ENCODE measurements at regions not wholly inside any gene's neighbourhood (a gene's known extent, or its start where the extent isn't known, plus 50 kb on each side); places are given as distances from the start of the nearest gene placed in this dataset.
"Not testable (repeated sequence)": the region's sequence is repeated elsewhere in the genome, so short reads cannot be mapped to it uniquely, and the experiment has no call there.

DNA sequence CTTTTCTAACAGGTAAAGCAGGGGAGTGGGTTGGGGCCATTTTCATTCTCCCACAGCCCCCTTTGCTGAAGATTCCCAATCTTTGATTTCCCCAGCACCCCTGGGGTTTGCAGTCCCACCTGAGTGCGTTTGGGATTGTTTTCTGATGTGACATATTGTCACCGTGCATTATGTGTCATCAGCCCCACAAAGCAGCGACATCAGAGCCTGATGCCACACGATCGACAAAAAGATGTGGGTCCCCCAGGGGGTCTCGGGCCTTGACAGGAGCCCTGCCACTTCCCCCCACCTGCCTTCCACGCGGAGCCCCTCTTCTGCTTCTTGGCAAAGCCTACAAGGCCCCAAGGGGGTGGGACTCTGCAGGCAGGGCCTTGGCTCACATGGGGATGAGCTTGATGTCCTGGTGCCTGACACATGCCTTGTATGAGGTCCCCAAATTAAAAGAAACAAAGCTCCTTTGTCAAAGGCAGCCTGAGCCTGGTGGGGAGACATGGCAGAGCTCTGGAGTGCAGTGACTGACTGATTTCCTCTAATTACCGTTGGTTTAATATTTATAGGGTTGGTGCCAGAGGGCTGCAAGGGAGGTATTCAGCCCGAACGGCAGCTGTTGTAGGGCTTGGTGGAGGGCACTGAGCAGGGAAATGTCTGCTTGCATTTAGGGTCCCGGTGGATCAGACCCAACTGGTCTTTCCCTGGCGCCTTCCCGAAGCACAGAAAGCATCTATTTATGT is 149.2 kb downstream of the MIAT start:
- no peak for DNase-seq

DNA sequence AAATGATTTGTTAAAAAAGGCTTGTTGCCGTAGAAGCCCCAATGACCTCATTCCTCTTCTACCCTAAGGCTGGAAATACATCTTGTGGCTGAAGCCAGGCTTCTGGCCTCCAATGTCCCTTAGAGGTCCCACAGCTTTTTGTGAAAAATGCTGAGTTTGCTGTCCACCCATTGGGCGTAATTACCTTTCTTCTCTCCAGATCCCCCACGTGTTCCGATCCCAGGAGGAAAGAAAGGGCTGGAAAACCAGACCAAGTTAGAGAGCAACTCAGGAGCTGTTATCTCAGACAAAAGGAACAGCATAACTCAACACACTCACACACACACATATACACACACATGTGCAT is 154.2 kb downstream of the MIAT start:
- no peak for DNase-seq

DNA sequence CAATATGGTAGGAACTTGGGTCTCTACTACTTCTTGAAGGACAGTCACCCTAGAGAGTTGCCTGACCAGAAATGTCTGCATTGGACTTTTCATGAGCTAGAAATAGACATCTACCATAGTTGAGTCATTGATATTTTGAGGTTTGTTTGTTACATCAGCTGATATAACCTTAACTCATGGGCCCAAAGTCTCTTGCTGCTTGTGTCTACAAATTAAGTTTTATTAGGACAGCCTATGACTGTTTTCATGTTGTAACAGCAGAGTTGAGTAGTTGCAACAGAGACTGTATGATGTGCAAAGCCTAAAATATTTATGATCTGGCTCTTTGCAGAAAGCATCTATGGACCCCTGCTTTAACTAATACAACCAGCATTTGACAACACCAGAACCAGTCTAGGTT is 155.3 kb downstream of the MIAT start:
- no peak for DNase-seq

DNA sequence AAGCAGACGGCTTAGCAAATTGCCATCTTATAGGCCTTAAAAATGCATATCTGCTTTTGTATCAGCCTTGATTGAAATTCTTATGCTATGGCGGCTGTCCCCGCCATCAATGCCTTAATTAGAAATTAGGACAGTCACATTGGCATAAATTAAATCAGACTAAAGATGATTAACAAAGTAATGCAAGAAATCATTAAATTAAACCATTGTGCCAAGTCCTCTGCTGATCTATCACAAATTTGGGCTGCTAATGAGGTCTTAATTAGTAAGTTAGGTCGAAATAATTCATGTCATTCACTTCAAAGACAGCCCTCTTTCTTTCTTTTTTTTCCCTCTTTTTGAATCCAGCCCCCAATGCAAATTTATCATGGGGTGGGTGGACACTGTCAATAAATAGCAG is 159.3 kb downstream of the MIAT start:
- DNase-seq: no peak

DNA sequence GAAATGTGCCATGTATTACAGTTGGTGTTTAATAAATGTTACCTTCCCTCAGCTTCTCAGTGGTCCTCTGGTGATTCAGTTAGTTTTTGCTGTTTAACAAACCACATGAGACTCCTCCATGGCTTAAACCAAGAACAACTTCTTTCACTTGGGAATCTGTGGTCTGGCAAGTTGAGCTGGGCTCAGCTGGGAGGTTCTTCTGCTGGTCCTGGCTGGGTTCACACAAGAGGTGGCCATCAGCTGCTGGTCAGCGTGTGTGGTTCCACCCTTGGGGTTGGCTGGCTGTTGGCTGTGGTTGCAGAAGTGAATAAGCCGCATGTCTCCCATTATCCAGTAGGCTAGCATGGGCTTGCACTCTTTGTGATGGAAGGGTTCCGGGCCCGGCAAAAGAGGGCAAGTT is 160.5 kb downstream of the MIAT start:
- no peak for DNase-seq

DNA sequence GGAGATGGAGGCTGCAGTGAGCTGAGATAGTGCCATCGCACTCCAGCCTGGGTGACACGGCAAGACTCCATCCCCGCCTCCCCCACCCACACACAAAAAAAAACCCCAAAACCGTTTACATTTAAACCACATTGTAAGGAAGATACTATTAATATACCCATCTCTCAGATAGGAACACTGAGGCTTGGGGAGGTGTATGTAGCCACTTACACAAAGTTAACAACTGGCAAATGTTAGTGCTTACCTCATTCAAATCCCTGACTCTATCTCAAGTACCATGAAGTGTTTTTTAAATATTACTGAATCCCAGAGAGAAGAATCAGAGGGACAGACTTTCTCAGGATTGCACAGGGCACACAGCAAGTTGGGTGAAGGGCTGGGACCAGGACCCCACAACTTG is 164.5 kb downstream of the MIAT start:
- DNase-seq: no peak

DNA sequence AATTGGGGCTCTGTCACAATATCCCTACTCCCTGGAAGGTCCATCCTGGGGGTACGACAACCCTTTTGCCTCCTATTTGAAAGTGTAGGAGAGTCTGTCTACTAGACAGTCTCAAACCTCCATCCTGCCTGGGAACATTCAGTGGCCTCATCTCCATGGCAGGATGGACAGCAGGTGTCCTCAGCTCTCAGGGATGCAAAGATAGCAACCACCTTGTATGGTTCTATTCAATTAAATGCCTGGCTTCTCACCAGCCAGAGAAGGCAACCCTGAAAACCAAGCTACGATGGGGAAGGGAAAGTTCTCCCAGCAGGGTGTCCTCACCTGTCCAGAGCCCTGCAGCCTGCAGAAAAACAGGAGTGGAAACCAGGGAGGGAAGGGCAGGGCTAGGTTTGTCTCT is 164.9 kb downstream of the MIAT start:
- no peak for DNase-seq

DNA sequence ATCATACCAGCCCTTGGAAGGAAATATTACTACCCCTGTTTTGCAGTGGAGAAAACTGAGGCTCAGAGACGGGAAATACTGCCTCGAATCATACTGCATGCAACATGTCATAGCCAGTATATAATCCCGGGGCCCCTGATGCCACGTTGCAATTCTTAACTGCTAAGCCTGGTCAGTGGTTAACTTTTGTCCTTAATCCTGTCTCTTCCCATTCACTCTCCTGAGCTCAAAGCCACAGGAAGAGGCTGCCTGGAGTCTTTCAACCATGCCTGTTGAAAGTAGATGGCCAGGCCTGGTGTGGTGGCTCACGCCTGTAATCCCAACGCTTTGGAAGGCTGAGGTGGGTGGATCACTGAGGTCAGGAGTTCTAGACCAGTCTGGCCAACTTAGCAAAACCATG is 166.6 kb downstream of the MIAT start:
- no peak for DNase-seq

DNA sequence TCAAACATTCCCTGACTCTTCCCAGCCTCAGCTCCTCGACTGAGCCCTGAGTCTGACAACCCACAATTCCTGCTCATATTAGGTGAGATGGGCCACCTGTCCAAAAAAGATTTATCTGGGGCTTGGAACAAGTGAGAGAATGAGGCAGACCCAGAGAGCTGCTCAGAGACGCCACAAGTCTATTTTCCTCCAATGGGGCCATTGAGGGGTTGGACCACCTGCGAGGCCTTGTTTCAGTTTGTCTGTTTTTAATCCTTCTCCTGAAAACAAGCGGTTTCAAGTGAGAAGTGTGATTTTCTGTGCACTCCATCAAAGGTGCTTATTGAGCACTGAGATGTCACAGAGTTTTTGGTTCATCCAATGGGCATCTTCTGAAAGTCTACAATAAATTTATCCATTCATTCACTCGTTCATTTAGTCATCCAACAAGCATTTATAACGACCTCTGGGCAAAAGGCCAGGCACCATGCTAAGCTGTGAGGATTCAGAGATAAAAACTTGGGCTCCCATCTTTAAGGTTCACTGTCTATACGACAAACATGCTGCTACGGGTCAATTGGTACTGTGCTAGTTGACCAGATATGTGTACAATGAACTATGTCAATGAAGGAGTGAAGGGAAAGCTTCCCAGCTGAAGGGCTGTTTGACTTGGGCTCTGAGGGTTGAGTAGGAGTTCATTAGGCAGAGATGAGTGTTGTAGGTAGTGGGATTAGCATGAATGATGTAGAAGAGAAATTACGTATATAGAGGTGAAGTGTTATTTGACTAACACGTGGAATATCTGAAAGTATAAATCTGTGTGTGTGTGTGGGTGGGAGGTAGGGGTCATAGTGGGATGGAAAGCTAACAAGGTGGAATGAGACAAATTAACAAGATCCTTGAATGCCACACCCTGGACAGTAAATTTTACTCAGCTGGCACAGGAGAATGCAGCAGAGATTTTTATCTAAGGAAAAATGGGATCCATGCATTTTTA is 168.9 kb downstream of the MIAT start:
- no peak for DNase-seq

DNA sequence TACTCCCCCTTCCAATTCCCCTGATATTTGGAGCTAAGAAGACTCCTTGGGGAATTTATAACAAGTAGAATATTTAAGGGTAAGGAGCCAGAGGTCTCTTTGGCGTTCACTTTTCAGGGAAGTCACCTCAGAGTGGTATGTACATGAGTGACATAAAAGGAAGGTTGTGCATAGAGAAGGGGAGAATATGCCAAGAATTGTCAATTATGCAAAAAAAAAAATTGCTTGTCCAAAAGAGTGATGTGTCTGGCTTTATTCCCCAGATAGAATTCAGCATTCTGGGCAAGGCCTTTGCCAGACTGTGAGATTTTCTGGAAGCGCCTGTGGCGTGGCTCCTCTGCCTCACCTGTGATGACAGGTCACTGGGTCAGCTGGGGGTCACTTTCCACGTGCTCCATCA is 170.2 kb downstream of the MIAT start:
- no peak for DNase-seq

DNA sequence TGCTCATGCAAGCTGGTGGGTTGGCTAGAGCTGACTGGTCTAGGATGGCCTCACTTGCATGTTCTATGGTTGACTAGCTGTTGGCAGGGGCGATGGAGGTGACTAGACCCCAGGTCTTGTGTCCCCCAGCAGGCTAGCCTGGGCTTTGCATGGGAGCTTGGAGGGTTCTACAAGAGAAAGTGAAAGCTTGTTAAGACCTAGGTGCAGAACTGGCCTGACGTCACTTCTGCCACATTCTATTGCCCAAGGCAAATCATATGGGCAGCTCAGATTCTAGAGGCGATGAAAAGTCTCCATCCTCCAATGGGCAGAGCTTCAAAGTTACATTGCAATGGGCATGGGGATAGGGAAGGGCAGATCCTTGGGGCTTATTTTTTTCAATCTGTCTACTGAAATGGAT is 170.9 kb downstream of the MIAT start:
- no peak for DNase-seq

DNA sequence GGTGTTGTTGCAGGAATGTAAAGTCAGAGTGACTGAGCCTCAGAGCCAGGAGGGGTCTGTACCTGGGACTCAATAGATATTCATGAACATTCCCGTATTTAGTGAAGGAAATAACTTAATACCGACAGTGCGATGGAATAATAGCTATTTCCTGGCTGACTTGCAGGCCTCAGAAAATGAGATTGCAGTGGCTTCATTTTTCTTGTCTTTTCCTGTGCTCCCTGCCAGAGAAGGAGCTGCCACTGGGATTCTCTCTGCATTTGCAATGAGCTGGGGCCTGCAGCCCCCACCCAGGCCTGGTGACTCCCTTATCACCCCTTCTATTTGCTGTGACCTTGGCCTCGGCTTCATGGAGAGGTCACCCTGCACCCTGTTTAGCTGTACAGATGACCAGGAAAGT is 173.4 kb downstream of the MIAT start:
- no peak for DNase-seq

DNA sequence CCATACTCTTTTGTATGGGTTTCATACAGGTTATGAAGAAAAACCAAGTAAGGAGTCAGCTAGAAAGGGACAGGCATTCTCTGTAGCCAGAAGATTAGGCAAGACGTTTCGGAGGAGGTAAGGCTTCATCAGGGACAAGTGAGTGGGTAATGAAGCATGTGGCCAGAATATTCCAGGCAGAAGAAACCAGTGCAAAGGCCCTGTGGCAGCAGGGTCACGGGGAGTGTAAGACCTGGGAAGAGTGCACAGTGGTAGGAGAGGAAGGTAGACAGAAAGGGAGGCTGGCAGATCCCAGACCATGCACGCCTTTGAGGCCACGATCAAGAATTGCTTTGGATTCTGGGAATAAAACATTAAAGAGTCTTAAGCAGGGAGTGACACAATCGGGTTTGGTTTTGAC is 177.6 kb downstream of the MIAT start:
- DNase-seq: no peak

DNA sequence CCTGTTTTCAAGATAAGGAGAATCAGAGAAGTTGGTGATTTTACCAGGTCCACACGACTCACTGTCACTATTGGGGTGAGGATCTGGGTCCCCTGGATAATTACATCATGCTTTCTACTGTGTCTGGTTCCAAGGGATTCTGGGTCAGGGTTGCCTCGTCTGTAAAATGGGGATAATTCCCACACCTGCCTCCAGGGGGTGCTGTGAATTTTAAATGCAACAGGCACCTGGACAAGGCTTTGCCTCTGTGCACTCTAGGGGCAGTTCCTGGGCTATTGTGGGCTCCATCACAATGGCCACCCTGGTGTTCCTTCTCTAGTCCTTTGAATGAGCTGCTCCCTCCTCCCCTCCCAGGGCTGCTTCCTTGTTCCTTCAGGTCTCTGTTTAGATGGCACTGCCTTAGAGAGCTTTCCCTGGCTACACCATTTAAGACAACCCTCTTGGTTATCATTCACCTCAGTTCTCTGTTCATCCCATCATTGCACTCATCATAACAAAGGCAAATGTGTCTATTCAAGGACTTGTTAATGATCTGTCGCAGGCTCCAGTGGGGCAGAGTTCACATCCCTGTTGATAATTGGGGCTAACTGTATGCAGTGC is 178.6 kb downstream of the MIAT start:
- peak; percentile 37 for DNase-seq

DNA sequence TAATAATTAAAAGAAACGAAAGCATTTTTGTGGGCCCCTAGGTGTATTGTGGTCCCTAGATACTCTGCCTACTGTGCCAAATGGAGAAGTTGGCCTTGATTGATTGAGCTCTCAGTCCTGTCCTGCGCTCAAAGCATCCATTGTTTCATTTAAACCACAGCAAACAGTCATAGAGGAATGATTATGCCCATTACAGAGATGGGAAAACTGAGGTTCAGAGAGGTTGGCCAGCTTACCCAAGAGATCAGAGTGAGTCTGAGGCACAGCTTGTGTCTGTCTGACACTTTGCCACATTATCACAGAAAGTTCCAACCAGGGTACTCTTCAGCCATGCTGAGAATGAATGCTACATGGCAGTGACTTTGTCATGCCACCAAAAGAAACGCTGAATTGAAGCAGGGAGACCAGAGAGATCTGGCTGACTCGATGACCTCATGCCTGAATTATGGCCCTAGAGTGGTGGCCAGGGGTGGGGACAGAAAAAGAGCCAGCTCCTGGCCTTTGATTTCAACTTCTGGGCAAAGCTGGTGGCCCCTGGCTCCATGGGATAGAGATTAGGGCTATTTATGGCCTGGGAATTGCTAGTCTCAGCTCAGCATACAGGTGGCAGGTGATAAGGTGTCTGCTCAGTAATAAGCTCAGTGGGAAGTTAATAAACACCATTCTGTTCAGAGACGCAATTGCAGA is 180.5 kb downstream of the MIAT start:
- DNase-seq: no peak

DNA sequence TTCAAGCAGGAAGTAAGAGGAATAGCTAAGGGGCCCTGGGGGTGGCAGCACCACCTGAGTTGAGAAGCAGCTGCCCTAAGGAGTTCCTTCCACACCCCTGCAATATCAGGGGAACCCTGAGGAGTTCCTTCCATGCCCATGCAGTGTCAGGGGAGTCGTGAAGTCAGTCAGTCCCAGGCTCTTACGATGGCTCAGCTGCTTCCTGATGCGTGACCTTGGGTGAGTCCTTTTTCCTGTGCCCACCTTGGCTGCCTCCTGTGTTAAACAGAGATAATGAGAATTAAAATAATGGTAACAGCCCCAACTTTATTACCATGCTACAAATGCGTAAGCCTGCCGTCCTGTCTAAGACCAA is 181.1 kb downstream of the MIAT start:
- DNase-seq: no peak

DNA sequence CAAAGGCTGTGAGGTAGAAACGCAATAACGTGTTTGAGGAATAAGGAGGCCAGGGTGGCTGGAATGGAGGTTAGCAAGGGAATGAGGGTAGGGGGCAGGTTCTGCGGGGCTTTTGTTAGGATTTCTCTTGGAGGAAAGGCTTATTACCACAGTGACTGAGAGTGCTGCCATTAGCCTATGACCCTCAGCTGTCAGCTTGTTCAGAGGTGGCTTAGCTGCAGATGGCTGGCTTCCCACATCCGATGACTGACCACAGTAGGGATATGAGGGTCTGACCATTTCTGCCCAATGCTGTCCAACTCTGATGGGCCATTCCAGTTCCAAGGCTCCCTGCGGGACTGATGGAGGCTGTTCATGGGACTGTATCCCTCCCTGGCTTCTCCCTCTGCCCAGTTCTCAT is 181.8 kb downstream of the MIAT start:
- DNase-seq: no peak

DNA sequence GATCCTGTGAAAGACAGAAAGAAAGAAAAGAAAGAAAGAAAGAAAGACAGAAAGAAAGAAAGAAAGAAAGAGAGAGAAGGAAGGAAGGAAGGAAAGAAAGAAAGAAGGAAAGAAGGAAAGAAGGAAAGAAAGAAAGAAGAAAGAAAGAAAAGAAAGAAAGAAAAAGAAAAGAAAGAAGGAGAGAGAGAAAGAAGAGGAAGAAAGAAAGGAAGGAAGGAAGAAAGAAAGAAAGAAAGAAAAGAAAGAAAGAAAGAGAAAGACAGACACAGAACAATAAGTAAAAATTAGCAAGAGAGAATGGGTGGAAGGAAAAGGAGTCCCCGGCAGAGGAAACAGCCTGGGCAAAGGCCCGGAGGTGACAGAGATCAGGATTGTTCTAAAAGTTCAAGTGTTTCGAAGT is 183.4 kb downstream of the MIAT start:
- DNase-seq: not testable (repeated sequence)

DNA sequence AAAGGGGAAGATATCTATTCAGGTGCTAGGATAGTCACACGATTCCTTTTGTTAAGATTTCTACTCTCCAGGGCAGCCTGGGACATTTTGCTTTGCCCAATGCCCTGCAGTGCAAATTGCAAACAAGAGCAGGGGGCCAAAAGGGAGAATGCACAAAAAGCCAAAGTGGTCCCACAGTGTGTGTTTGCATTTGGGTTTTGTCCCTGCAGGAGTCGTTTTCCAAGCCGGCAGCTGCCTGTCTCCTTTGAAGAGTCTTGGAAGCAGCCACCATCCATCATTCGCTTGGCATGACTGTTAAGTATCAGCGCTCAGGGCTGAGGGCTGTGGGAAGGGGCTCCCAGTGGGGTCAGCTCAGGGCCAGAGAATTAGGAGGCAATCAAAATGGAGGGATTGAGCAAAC is 184.7 kb downstream of the MIAT start:
- DNase-seq: no peak

DNA sequence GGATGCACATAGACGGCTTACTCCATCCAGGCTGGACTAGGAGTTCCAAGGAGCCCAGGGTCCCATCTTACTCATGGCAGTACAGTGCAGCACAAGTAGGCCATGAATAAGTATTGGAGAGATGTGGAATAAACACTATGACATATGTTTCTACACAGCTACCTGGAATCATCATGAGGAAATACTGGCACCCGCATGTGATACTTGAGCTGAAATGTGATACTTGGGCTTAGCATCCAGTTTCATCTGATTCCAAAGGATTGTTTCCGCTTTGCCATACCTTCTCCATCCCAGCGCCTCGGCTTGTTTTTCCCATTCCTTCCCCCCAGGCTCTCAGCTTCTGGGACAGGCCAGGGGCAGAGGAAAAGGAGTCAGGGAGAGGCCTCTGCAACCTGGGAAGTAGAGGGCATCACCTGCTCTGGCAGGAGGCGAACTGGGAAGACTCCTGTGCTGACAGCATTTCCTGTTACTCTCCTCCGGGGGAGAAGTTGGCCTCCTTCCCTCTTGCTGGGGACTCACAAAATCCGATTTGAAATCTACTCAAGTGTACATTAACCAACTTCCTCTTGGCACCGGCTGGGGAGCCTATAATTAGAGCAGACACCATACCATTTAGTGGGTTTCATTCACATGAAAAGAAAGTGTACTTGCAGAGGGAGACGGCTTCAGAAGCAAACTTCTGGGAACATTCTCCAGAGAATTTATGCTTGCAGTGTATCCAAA is 187.8 kb downstream of the MIAT start:
- no peak for DNase-seq

DNA sequence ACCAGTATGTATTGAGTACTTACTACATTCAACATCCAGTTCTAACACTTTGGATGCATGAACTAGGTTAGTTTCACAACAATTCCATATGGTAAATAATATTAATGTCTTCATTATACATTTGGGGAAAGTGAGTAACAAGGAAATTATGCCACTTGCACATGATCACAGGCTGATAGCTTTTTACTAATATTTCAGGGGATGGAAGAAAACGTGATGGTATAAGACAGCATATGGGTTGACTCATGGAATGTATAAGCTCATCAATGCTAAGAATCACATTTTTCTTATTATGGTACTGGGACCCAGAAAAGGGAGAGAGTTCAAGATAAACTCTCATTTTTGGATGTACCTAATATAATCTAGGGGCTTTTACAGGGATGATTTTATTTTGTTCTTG is 188.7 kb downstream of the MIAT start:
- no peak for DNase-seq

DNA sequence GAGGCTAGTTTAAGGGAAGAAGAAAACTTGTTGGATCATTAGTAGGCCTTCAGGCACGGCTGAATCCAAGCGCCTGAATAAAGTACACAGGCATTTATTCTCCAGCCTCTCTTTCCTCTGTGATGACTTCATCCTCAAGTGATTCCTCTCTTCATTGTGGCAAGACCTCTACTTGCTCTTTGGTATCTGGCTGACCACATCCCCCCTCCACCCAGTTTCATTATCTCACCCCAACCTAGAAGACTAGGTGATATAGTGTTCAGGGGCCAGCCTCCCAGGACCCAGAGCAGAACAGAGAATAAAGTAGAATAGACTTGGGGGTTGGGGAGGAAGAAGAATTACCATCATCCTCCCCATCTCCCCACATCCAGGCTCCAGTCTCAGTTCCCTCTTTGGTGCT is 189.3 kb downstream of the MIAT start:
- no peak for DNase-seq

DNA sequence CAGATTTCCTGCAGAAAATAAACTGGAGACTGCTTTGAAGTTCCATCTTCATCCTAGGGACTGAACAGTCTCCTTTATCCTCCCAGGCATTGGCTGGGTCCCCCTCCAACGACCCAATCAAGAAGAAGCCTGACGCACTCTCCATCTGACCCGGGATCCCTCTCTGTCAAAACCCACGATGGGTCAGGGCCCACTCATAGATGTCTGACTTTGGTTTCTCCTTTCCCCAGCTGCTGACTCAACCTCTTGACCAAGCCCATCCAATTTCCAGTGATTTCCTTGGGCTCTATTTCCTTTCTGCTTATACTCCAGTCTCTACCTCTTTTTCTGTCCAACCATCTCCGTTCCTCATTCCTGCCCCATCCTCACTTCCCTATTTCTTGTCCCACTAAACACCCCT is 189.7 kb downstream of the MIAT start:
- no peak for DNase-seq
